HepG2 (cell line): ENCODE measurements at regions not wholly inside any gene's neighbourhood (a gene's known extent, or its start where the extent isn't known, plus 50 kb on each side); places are given as distances from the start of the nearest gene placed in this dataset.

ENCODE experiments used
- GATAD2A ChIP-seq: IDR thresholded peaks from 2 replicates; pipeline ENCODE4 v1.6.1; 2016
- KAT7 ChIP-seq: IDR thresholded peaks from 2 replicates; pipeline ENCODE4 v1.6.1; 2018; ENCODE audit warnings: borderline replicate concordance, missing compliant biosample characterization
- NCOA2 ChIP-seq: sonication (generic); formaldehyde crosslinking; IDR thresholded peaks from 2 replicates; pipeline ENCODE4 v1.8.0; 2022; ENCODE audit warnings: inconsistent platforms
- NFYC ChIP-seq: IDR thresholded peaks from 2 replicates; pipeline ENCODE4 v1.6.1; 2016; ENCODE audit warnings: missing genetic modification reagents, missing compliant biosample characterization
- PCBP2 ChIP-seq: fragments of 200-400 bp; formaldehyde crosslinking; optimal IDR thresholded peaks from 2 replicates; pipeline ENCODE3; 2018; ENCODE audit warnings: low read length, low read depth; ENCODE audit not compliant: poor library complexity, severe bottlenecking
- SIN3A ChIP-seq: IDR thresholded peaks from 2 replicates; pipeline ENCODE4 v1.6.1; 2011; ENCODE audit warnings: low read depth, mild to moderate bottlenecking, control low read depth, low read length, borderline replicate concordance
- ZNF20 ChIP-seq: sonication (generic); formaldehyde crosslinking; IDR thresholded peaks from 2 replicates; pipeline ENCODE4 v1.4.0; 2020; ENCODE audit warnings: mild to moderate bottlenecking, moderate library complexity, missing genetic modification reagents
- ZNF652 ChIP-seq: IDR thresholded peaks from 2 replicates; pipeline ENCODE4 v1.6.1; 2016; ENCODE audit warnings: low read depth, borderline replicate concordance
- ZNF788 ChIP-seq: sonication (generic); formaldehyde crosslinking; IDR thresholded peaks from 2 replicates; pipeline ENCODE4 v1.5.0; 2020; ENCODE audit warnings: mild to moderate bottlenecking, missing genetic modification reagents, borderline replicate concordance
- ZNF883 ChIP-seq: sonication (generic); formaldehyde crosslinking; IDR thresholded peaks from 2 replicates; pipeline ENCODE4 v1.5.1; 2020; ENCODE audit warnings: mild to moderate bottlenecking, missing genetic modification reagents; ENCODE audit errors: not compliant biosample characterization
- TF ChIP-seq, protein P1 (sequence below): sonication (generic); formaldehyde crosslinking; IDR thresholded peaks from 2 replicates; pipeline ENCODE4 v1.5.1; 2020; ENCODE audit warnings: mild to moderate bottlenecking, missing genetic modification reagents, moderate library complexity
- TF ChIP-seq, protein P2 (sequence below): sonication (generic); formaldehyde crosslinking; IDR thresholded peaks from 2 replicates; pipeline ENCODE4 v1.5.0; 2020; ENCODE audit warnings: mild to moderate bottlenecking, missing genetic modification reagents, borderline replicate concordance
- TF ChIP-seq, protein P3 (sequence below): IDR thresholded peaks from 2 replicates; pipeline ENCODE4 v1.6.1; 2016; ENCODE audit warnings: low read depth, control low read depth
- TF ChIP-seq, protein P4 (sequence below): sonication (generic); formaldehyde crosslinking; IDR thresholded peaks from 2 replicates; pipeline ENCODE4 v1.5.1; 2020; ENCODE audit warnings: mild to moderate bottlenecking, missing genetic modification reagents, borderline replicate concordance
- TF ChIP-seq, protein P5 (sequence below): sonication (generic); formaldehyde crosslinking; IDR thresholded peaks from 2 replicates; pipeline ENCODE4 v1.5.1; 2020; ENCODE audit warnings: missing genetic modification reagents, mild to moderate bottlenecking, borderline replicate concordance

DNA sequence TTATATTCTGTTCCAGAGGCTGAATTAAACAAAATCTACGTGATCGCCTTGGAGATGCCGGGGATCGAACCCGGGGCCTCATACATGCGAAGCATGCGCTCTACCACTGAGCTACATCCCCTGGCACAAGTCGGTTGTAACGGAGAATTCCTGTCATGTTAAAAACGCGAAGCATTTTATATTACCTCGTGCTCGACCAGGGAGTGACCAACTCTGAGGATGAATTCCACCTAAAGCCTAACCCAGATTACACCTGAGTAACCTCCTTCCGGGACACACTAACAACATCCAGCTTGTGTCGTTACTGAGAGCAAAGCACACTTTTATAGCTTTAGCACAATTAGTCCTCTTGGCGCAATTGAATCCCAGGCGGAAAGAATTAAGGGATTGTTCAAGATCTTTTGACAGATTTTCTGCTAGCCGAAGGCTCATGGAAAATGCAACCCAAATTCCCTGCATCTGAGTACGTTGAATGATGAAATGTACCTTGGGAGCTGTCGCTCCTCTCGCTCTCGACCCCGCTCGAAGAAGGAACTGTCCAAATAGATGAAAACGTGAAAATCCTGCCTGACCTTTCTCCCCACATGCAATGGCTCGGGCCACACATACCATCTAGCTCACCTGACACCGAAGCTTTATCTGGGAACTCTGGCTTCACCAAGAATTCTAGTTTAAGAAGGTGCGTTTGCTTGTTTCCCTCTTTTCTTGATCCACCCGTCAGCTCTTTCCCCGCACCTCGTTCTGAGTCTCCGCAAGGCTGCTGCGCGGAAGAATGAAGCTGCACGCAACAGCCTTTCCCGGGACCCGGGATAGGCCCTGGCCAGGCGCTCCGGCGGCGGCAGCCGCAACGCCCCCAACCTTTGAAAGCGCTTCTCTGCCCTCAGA, 148.3 kb downstream of the GPX5 start (continued):
- TF ChIP-seq, protein P1, sequence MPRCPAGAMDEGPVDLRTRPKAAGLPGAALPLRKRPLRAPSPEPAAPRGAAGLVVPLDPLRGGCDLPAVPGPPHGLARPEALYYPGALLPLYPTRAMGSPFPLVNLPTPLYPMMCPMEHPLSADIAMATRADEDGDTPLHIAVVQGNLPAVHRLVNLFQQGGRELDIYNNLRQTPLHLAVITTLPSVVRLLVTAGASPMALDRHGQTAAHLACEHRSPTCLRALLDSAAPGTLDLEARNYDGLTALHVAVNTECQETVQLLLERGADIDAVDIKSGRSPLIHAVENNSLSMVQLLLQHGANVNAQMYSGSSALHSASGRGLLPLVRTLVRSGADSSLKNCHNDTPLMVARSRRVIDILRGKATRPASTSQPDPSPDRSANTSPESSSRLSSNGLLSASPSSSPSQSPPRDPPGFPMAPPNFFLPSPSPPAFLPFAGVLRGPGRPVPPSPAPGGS (CRISPR knock-in tag), result no peak
- TF ChIP-seq ZNF652 (no peak), NCOA2 (CRISPR knock-in tag) (no peak), ZNF788 (CRISPR knock-in tag) (peak; percentile 52), KAT7 (CRISPR knock-in tag) (peak; percentile 39; the same call in 1 of the 2 replicates), PCBP2 (no peak), ZNF20 (CRISPR knock-in tag) (no peak), SIN3A (peak; percentile 20; the same call in 1 of the 2 replicates), GATAD2A (peak; percentile 72), NFYC (no peak), ZNF883 (no peak)
- TF ChIP-seq, protein P2, sequence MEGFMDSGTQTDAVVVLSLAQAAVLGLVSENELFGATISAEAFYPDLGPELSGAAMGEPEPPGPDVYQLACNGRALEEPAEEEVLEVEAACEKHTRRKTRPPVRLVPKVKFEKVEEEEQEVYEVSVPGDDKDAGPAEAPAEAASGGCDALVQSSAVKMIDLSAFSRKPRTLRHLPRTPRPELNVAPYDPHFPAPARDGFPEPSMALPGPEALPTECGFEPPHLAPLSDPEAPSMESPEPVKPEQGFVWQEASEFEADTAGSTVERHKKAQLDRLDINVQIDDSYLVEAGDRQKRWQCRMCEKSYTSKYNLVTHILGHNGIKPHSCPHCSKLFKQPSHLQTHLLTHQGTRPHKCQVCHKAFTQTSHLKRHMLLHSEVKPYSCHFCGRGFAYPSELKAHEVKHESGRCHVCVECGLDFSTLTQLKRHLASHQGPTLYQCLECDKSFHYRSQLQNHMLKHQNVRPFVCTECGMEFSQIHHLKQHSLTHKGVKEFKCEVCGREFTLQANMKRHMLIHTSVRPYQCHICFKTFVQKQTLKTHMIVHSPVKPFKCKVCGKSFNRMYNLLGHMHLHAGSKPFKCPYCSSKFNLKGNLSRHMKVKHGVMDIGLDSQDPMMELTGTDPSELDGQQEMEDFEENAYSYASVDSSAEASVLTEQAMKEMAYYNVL (CRISPR knock-in tag), result peak; percentile 24; the same call in 1 of the 2 replicates
- TF ChIP-seq, protein P3, sequence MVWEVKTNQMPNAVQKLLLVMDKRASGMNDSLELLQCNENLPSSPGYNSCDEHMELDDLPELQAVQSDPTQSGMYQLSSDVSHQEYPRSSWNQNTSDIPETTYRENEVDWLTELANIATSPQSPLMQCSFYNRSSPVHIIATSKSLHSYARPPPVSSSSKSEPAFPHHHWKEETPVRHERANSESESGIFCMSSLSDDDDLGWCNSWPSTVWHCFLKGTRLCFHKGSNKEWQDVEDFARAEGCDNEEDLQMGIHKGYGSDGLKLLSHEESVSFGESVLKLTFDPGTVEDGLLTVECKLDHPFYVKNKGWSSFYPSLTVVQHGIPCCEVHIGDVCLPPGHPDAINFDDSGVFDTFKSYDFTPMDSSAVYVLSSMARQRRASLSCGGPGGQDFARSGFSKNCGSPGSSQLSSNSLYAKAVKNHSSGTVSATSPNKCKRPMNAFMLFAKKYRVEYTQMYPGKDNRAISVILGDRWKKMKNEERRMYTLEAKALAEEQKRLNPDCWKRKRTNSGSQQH (CRISPR knock-in tag), result no peak
- TF ChIP-seq, protein P4, sequence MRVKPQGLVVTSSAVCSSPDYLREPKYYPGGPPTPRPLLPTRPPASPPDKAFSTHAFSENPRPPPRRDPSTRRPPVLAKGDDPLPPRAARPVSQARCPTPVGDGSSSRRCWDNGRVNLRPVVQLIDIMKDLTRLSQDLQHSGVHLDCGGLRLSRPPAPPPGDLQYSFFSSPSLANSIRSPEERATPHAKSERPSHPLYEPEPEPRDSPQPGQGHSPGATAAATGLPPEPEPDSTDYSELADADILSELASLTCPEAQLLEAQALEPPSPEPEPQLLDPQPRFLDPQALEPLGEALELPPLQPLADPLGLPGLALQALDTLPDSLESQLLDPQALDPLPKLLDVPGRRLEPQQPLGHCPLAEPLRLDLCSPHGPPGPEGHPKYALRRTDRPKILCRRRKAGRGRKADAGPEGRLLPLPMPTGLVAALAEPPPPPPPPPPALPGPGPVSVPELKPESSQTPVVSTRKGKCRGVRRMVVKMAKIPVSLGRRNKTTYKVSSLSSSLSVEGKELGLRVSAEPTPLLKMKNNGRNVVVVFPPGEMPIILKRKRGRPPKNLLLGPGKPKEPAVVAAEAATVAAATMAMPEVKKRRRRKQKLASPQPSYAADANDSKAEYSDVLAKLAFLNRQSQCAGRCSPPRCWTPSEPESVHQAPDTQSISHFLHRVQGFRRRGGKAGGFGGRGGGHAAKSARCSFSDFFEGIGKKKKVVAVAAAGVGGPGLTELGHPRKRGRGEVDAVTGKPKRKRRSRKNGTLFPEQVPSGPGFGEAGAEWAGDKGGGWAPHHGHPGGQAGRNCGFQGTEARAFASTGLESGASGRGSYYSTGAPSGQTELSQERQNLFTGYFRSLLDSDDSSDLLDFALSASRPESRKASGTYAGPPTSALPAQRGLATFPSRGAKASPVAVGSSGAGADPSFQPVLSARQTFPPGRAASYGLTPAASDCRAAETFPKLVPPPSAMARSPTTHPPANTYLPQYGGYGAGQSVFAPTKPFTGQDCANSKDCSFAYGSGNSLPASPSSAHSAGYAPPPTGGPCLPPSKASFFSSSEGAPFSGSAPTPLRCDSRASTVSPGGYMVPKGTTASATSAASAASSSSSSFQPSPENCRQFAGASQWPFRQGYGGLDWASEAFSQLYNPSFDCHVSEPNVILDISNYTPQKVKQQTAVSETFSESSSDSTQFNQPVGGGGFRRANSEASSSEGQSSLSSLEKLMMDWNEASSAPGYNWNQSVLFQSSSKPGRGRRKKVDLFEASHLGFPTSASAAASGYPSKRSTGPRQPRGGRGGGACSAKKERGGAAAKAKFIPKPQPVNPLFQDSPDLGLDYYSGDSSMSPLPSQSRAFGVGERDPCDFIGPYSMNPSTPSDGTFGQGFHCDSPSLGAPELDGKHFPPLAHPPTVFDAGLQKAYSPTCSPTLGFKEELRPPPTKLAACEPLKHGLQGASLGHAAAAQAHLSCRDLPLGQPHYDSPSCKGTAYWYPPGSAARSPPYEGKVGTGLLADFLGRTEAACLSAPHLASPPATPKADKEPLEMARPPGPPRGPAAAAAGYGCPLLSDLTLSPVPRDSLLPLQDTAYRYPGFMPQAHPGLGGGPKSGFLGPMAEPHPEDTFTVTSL (CRISPR knock-in tag), result no peak
- TF ChIP-seq, protein P5, sequence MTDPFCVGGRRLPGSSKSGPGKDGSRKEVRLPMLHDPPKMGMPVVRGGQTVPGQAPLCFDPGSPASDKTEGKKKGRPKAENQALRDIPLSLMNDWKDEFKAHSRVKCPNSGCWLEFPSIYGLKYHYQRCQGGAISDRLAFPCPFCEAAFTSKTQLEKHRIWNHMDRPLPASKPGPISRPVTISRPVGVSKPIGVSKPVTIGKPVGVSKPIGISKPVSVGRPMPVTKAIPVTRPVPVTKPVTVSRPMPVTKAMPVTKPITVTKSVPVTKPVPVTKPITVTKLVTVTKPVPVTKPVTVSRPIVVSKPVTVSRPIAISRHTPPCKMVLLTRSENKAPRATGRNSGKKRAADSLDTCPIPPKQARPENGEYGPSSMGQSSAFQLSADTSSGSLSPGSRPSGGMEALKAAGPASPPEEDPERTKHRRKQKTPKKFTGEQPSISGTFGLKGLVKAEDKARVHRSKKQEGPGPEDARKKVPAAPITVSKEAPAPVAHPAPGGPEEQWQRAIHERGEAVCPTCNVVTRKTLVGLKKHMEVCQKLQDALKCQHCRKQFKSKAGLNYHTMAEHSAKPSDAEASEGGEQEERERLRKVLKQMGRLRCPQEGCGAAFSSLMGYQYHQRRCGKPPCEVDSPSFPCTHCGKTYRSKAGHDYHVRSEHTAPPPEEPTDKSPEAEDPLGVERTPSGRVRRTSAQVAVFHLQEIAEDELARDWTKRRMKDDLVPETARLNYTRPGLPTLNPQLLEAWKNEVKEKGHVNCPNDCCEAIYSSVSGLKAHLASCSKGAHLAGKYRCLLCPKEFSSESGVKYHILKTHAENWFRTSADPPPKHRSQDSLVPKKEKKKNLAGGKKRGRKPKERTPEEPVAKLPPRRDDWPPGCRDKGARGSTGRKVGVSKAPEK (CRISPR knock-in tag), result peak; percentile 91; the same call in 1 of the 2 replicates
